Tibial artery (tissue), 4 donors: ENCODE measurements at regions not wholly inside any gene's neighbourhood (a gene's known extent, or its start where the extent isn't known, plus 50 kb on each side); places are given as distances from the start of the nearest gene placed in this dataset.

Experiments
- DNase-seq, 2 donors: peaks; one replicate each; pipeline ENCODE4 v3.0.0-alpha.2; 2019
- H3K27ac ChIP-seq, 2 donors: fragments of 200-600 bp; sonication (generic) in 1 of 2; 1 replicate in 1 of 2; 2 replicates in 1 of 2; pipeline ENCODE4 v1.5.1; 2018 to 2019; ENCODE audit warnings: mild to moderate bottlenecking in 1 of 2
- H3K27me3 ChIP-seq, 2 donors: fragments of 200-600 bp; sonication (generic) in 1 of 2; one replicate each; pipeline versions ENCODE4 v1.5.1 to v1.6.0; 2016 to 2019
- H3K36me3 ChIP-seq, 3 donors: fragments of 200-600 bp; sonication (generic) in 2 of 3; one replicate each; pipeline ENCODE4 v1.5.1; 2016 to 2019; ENCODE audit warnings: mild to moderate bottlenecking in 2 of 3
- H3K4me1 ChIP-seq, 4 donors: fragments of 200-600 bp; sonication (generic) in 2 of 4; 1 replicate in 3 of 4; 2 replicates in 1 of 4; pipeline ENCODE4 v1.5.1; 2016 to 2019
- H3K4me3 ChIP-seq, 2 donors: fragments of 200-600 bp; sonication (generic) in 1 of 2; 1 replicate in 1 of 2; 2 replicates in 1 of 2; pipeline ENCODE4 v1.5.1; 2018 to 2019; ENCODE audit warnings: mild to moderate bottlenecking in 2 of 2
- H3K9me3 ChIP-seq, 3 donors: fragments of 200-600 bp; sonication (generic) in 1 of 3; one replicate each; pipeline ENCODE4 v1.5.1; 2016 to 2019
- intact Hi-C: fragments of 100-400 bp; cut with DNase I; formaldehyde crosslinking; loops from one replicate; pipeline ENCODE4 v1.15.0; 2023; ENCODE audit warnings: low total_unique reads
- TF ChIP-seq, protein P1 (sequence below), 2 experiments: fragments of 200-600 bp in 1 of 2; fragments of 450-650 bp in 1 of 2; IDR thresholded peaks; one replicate each; pipeline ENCODE4 v1.5.1; 2017 to 2019; ENCODE audit warnings: antibody characterized with exemption in 2 of 2, mild to moderate bottlenecking in 1 of 2, moderate library complexity in 1 of 2

GRCh38 chr5:84885485-84886258, 501.0 kb upstream of the EDIL3 start:
- no peaks in the 10 kb centered on the region for H3K27me3 ChIP-seq
- no peak overlapping the region for H3K4me3 ChIP-seq
- no peak overlapping the region for H3K27ac ChIP-seq
- H3K4me1 ChIP-seq = peaks cover 0 to 11% (median 2%) of the 10 kb centered on the region in 4 donors
- intact Hi-C loops = no loop called here
- H3K36me3 ChIP-seq = no peaks in the 10 kb centered on the region
- TF ChIP-seq, protein P1, sequence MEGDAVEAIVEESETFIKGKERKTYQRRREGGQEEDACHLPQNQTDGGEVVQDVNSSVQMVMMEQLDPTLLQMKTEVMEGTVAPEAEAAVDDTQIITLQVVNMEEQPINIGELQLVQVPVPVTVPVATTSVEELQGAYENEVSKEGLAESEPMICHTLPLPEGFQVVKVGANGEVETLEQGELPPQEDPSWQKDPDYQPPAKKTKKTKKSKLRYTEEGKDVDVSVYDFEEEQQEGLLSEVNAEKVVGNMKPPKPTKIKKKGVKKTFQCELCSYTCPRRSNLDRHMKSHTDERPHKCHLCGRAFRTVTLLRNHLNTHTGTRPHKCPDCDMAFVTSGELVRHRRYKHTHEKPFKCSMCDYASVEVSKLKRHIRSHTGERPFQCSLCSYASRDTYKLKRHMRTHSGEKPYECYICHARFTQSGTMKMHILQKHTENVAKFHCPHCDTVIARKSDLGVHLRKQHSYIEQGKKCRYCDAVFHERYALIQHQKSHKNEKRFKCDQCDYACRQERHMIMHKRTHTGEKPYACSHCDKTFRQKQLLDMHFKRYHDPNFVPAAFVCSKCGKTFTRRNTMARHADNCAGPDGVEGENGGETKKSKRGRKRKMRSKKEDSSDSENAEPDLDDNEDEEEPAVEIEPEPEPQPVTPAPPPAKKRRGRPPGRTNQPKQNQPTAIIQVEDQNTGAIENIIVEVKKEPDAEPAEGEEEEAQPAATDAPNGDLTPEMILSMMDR (IDR thresholded peaks at IDR 0.05) = no peak
- no peak for DNase-seq
- no peaks in the 10 kb centered on the region for H3K9me3 ChIP-seq

GRCh38 chr5:84881737-84882136, 497.1 kb upstream of the EDIL3 start:
- H3K36me3 ChIP-seq = no peaks in the 10 kb centered on the region
- TF ChIP-seq, protein P1 (IDR thresholded peaks at IDR 0.05) = no peak
- H3K4me3 ChIP-seq = no peak overlapping the region
- no peaks in the 10 kb centered on the region for H3K27me3 ChIP-seq
- intact Hi-C loops = no loop called here
- no peak overlapping the region for H3K27ac ChIP-seq
- no peak for DNase-seq
- peaks cover 0 to 11% (median 2%) of the 10 kb centered on the region in 4 donors for H3K4me1 ChIP-seq
- H3K9me3 ChIP-seq = no peaks in the 10 kb centered on the region

GRCh38 chr5:84874196-84874595, 489.5 kb upstream of the EDIL3 start:
- Histone ChIP-seq H3K4me3 (no peak overlapping the region), H3K9me3 (no peaks in the 10 kb centered on the region), H3K4me1 (no peaks in the 10 kb centered on the region), H3K27me3 (no peaks in the 10 kb centered on the region), H3K36me3 (no peaks in the 10 kb centered on the region), H3K27ac (no peak overlapping the region)
- TF ChIP-seq, protein P1 (IDR thresholded peaks at IDR 0.05) = no peak
- intact Hi-C loops = no loop called here
- no peak for DNase-seq

DNA sequence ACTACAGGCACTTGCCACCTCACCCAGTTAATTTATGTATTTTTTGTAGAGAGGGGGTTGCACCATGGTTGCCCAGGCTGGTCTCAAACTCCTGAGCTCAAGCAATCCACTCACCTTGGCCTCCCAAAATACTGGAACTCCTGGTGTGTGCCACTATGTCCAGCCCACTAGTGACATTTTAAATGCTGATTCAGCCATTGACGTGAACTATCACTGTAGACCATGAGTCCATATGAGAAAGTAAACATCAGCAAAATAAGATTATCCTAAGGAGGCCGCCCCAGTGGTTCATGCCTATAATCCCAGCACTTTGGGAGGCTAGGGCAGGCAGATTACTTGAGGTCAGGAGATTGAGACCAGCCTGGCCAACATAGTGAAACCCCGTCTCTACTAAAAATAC, 488.1 kb upstream of the EDIL3 start:
- H3K9me3 ChIP-seq = no peaks in the 10 kb centered on the region
- no peaks in the 10 kb centered on the region for H3K36me3 ChIP-seq
- H3K4me3 ChIP-seq = no peak overlapping the region
- intact Hi-C loops = no loop called here
- no peaks in the 10 kb centered on the region for H3K4me1 ChIP-seq
- no peak overlapping the region for H3K27ac ChIP-seq
- no peaks in the 10 kb centered on the region for H3K27me3 ChIP-seq
- TF ChIP-seq, protein P1 (IDR thresholded peaks at IDR 0.05) = no peak
- DNase-seq = no peak

GRCh38 chr5:84870369-84870768, 485.7 kb upstream of the EDIL3 start:
- Histone ChIP-seq H3K4me1 (no peaks in the 10 kb centered on the region), H3K9me3 (no peaks in the 10 kb centered on the region), H3K27me3 (no peaks in the 10 kb centered on the region), H3K27ac (no peak overlapping the region), H3K4me3 (no peak overlapping the region), H3K36me3 (no peaks in the 10 kb centered on the region)
- intact Hi-C loops = no loop called here
- TF ChIP-seq, protein P1 (IDR thresholded peaks at IDR 0.05) = no peak
- no peak for DNase-seq
